GM23338 (cell line): ENCODE measurements at regions not wholly inside any gene's neighbourhood (a gene's known extent, or its start where the extent isn't known, plus 50 kb on each side); places are given as distances from the start of the nearest gene placed in this dataset.

Experiments used
- ATAC-seq: fragments of 200-7000 bp; cut with Tn5 transposase; 3 replicates; pipeline ENCODE4 v1.9.1; 2020
- DNase-seq: peaks from one replicate; pipeline ENCODE4 v3.0.0-alpha.2; 2015; ENCODE audit warnings: low spot score
- H2AFZ ChIP-seq: fragments of 200-600 bp; sonication (generic); 2 replicates; pipeline ENCODE4 v1.8.0; 2016; ENCODE audit warnings: antibody characterized with exemption, mild to moderate bottlenecking, moderate library complexity
- H3F3A ChIP-seq: fragments of 200-600 bp; sonication (generic); replicated peaks from 2 replicates; pipeline ENCODE4 v1.8.0; 2017; ENCODE audit warnings: antibody characterized with exemption, mixed run types, low read depth
- H3K27ac ChIP-seq: fragments of 200-600 bp; sonication (generic); 2 replicates; pipeline ENCODE4 v1.6.1; 2016; ENCODE audit warnings: low read depth
- H3K27me3 ChIP-seq: fragments of 200-600 bp; sonication (generic); 2 replicates; pipeline ENCODE4 v1.8.0; 2016; ENCODE audit warnings: mild to moderate bottlenecking, mixed run types, moderate library complexity; ENCODE audit not compliant: insufficient read depth
- H3K36me3 ChIP-seq: fragments of 200-600 bp; sonication (generic); 2 replicates; pipeline ENCODE4 v1.8.0; 2016; ENCODE audit warnings: mild to moderate bottlenecking; ENCODE audit not compliant: insufficient read depth
- H3K4me1 ChIP-seq: fragments of 200-600 bp; sonication (generic); 2 replicates; pipeline ENCODE4 v1.8.0; 2016; ENCODE audit warnings: mild to moderate bottlenecking, moderate library complexity; ENCODE audit not compliant: insufficient read depth
- H3K4me2 ChIP-seq: fragments of 200-600 bp; sonication (generic); 2 replicates; pipeline ENCODE4 v1.7.1; 2017; ENCODE audit warnings: mixed run types
- H3K4me3 ChIP-seq: fragments of 200-600 bp; sonication (generic); 2 replicates; pipeline ENCODE4 v1.6.1; 2016; ENCODE audit warnings: mixed run types
- H3K79me2 ChIP-seq: fragments of 200-600 bp; sonication (generic); replicated peaks from 2 replicates; pipeline ENCODE4 v1.8.0; 2017; ENCODE audit warnings: mild to moderate bottlenecking; ENCODE audit not compliant: insufficient read depth
- H3K9me2 ChIP-seq: fragments of 200-600 bp; sonication (generic); 2 replicates; pipeline ENCODE4 v1.8.0; 2017; ENCODE audit not compliant: insufficient read depth
- H4K20me1 ChIP-seq: fragments of 200-600 bp; sonication (generic); replicated peaks from 2 replicates; pipeline ENCODE4 v1.8.0; 2017; ENCODE audit warnings: mild to moderate bottlenecking; ENCODE audit not compliant: insufficient read depth
- H3K27ac Mint-ChIP-seq: 2 replicates; pipeline ENCODE4 v1.8.0; 2020; ENCODE audit warnings: inconsistent platforms, mild to moderate bottlenecking, moderate library complexity, mixed read lengths
- H3K27me3 Mint-ChIP-seq: 3 replicates; pipeline ENCODE4 v1.8.0; 2022; ENCODE audit warnings: low read depth, mild to moderate bottlenecking, moderate library complexity, mixed read lengths, inconsistent platforms; ENCODE audit not compliant: insufficient read depth, poor library complexity
- H3K36me3 Mint-ChIP-seq: 3 replicates; pipeline ENCODE4 v1.8.0; 2021; ENCODE audit warnings: low read depth, mild to moderate bottlenecking, inconsistent platforms, moderate library complexity, mixed read lengths
- H3K4me1 Mint-ChIP-seq: 3 replicates; pipeline ENCODE4 v1.8.0; 2020; ENCODE audit warnings: mild to moderate bottlenecking, inconsistent platforms, mixed read lengths
- H3K4me3 Mint-ChIP-seq: 3 replicates; pipeline ENCODE4 v1.8.0; 2021; ENCODE audit warnings: moderate library complexity, mild to moderate bottlenecking, inconsistent platforms, mixed read lengths
- H3K9me3 Mint-ChIP-seq: 3 replicates; pipeline ENCODE4 v1.8.0; 2020; ENCODE audit warnings: moderate library complexity, mild to moderate bottlenecking, inconsistent platforms, mixed read lengths
- CREB1 ChIP-seq: fragments of 250-450 bp; sonication (Bioruptor Pico); IDR thresholded peaks from 2 replicates; pipeline ENCODE4 v1.5.0; 2020; ENCODE audit warnings: low read depth, mild to moderate bottlenecking, moderate library complexity
- CTCF ChIP-seq, 2 experiments: fragments of 200-600 bp in 1 of 2; sonication (generic) in 1 of 2; conservative IDR thresholded peaks; 2 replicates each; pipeline versions ENCODE4 v1.5.1 to v1.6.1; 2016 to 2017; ENCODE audit warnings: antibody characterized with exemption in 2 of 2, low read depth in 2 of 2, mild to moderate bottlenecking in 2 of 2, moderate library complexity in 1 of 2
- ETS1 ChIP-seq: IDR thresholded peaks from 2 replicates; pipeline ENCODE4 v1.6.1; 2016; ENCODE audit warnings: antibody characterized with exemption
- EZH2 ChIP-seq: fragments of 200-600 bp; sonication (generic); IDR thresholded peaks from one replicate; pipeline ENCODE4 v1.8.0; 2017; ENCODE audit warnings: antibody characterized with exemption, mild to moderate bottlenecking, low read depth; ENCODE audit not compliant: unreplicated experiment
- EZH2phosphoT487 ChIP-seq: fragments of 200-600 bp; sonication (generic); IDR thresholded peaks from one replicate; pipeline ENCODE4 v1.8.1; 2018; ENCODE audit warnings: antibody characterized with exemption; ENCODE audit not compliant: unreplicated experiment
- JUNB ChIP-seq: IDR thresholded peaks from one replicate; pipeline ENCODE4 v1.6.1; 2016; ENCODE audit warnings: antibody characterized with exemption; ENCODE audit not compliant: unreplicated experiment
- NANOG ChIP-seq: IDR thresholded peaks from 2 replicates; pipeline ENCODE4 v1.6.1; 2016; ENCODE audit warnings: antibody characterized with exemption, borderline replicate concordance
- POLR2AphosphoS5 ChIP-seq: IDR thresholded peaks from 2 replicates; pipeline ENCODE4 v1.6.1; 2016; ENCODE audit warnings: antibody characterized with exemption, low read depth
- REST ChIP-seq: IDR thresholded peaks from one replicate; pipeline ENCODE4 v1.6.1; 2018; ENCODE audit warnings: antibody characterized with exemption; ENCODE audit not compliant: unreplicated experiment
- STAT1 ChIP-seq: IDR thresholded peaks from one replicate; pipeline ENCODE4 v1.6.1; 2016; ENCODE audit warnings: antibody characterized with exemption; ENCODE audit not compliant: unreplicated experiment
- ZNF114 ChIP-seq: fragments of 250-450 bp; sonication (Bioruptor Pico); IDR thresholded peaks from 2 replicates; pipeline ENCODE4 v1.5.0; 2020; ENCODE audit warnings: mild to moderate bottlenecking, moderate library complexity
- ZNF331 ChIP-seq: fragments of 250-450 bp; sonication (Bioruptor Pico); IDR thresholded peaks from 2 replicates; pipeline ENCODE4 v1.5.0; 2020; ENCODE audit warnings: low read depth, mild to moderate bottlenecking, moderate library complexity
- TF ChIP-seq, protein P1 (sequence below): fragments of 250-450 bp; sonication (Bioruptor Pico); IDR thresholded peaks from 2 replicates; pipeline ENCODE4 v1.5.0; 2020; ENCODE audit warnings: mild to moderate bottlenecking, moderate library complexity

- peaks cover 2% of the 10 kb centered on the region for H3K27me3 Mint-ChIP-seq
Observed at GRCh38 chr3:23657647-23658046, 148.1 kb upstream of the UBE2E1 start.

More at GRCh38 chr3:23657647-23658046, 148.1 kb upstream of the UBE2E1 start:
- Mint-ChIP-seq H3K36me3 (peaks cover 8% of the 10 kb centered on the region; the same call in 2 of the 3 replicates), H3K27ac (no peak overlapping the region), H3K4me3 (no peak overlapping the region), H3K9me3 (peaks cover 10% of the 10 kb centered on the region), H3K4me1 (peaks cover 5% of the 10 kb centered on the region; the same call in 1 of the 3 replicates)
- H3K27ac ChIP-seq: no peak overlapping the region
- no peak overlapping the region for H3K4me2 ChIP-seq
- ATAC-seq (no peak), DNase-seq (no peak)
- TF ChIP-seq ETS1: no peak
- TF ChIP-seq, protein P1, sequence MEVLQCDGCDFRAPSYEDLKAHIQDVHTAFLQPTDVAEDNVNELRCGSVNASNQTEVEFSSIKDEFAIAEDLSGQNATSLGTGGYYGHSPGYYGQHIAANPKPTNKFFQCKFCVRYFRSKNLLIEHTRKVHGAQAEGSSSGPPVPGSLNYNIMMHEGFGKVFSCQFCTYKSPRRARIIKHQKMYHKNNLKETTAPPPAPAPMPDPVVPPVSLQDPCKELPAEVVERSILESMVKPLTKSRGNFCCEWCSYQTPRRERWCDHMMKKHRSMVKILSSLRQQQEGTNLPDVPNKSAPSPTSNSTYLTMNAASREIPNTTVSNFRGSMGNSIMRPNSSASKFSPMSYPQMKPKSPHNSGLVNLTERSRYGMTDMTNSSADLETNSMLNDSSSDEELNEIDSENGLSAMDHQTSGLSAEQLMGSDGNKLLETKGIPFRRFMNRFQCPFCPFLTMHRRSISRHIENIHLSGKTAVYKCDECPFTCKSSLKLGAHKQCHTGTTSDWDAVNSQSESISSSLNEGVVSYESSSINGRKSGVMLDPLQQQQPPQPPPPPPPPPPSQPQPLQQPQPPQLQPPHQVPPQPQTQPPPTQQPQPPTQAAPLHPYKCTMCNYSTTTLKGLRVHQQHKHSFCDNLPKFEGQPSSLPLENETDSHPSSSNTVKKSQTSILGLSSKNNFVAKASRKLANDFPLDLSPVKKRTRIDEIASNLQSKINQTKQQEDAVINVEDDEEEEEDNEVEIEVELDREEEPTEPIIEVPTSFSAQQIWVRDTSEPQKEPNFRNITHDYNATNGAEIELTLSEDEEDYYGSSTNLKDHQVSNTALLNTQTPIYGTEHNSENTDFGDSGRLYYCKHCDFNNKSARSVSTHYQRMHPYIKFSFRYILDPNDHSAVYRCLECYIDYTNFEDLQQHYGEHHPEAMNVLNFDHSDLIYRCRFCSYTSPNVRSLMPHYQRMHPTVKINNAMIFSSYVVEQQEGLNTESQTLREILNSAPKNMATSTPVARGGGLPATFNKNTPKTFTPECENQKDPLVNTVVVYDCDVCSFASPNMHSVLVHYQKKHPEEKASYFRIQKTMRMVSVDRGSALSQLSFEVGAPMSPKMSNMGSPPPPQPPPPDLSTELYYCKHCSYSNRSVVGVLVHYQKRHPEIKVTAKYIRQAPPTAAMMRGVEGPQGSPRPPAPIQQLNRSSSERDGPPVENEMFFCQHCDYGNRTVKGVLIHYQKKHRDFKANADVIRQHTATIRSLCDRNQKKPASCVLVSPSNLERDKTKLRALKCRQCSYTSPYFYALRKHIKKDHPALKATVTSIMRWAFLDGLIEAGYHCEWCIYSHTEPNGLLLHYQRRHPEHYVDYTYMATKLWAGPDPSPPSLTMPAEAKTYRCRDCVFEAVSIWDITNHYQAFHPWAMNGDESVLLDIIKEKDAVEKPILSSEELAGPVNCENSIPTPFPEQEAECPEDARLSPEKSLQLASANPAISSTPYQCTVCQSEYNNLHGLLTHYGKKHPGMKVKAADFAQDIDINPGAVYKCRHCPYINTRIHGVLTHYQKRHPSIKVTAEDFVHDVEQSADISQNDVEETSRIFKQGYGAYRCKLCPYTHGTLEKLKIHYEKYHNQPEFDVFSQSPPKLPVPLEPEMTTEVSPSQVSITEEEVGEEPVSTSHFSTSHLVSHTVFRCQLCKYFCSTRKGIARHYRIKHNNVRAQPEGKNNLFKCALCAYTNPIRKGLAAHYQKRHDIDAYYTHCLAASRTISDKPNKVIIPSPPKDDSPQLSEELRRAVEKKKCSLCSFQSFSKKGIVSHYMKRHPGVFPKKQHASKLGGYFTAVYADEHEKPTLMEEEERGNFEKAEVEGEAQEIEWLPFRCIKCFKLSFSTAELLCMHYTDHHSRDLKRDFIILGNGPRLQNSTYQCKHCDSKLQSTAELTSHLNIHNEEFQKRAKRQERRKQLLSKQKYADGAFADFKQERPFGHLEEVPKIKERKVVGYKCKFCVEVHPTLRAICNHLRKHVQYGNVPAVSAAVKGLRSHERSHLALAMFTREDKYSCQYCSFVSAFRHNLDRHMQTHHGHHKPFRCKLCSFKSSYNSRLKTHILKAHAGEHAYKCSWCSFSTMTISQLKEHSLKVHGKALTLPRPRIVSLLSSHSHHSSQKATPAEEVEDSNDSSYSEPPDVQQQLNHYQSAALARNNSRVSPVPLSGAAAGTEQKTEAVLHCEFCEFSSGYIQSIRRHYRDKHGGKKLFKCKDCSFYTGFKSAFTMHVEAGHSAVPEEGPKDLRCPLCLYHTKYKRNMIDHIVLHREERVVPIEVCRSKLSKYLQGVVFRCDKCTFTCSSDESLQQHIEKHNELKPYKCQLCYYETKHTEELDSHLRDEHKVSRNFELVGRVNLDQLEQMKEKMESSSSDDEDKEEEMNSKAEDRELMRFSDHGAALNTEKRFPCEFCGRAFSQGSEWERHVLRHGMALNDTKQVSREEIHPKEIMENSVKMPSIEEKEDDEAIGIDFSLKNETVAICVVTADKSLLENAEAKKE: no peak
- no peak for TF ChIP-seq EZH2phosphoT487
- no peak for TF ChIP-seq ZNF114
- TF ChIP-seq REST: no peak
- TF ChIP-seq EZH2: no peak
- no peak for TF ChIP-seq POLR2AphosphoS5
- TF ChIP-seq CTCF (conservative IDR thresholded peaks at IDR 0.05; ENCODE audit: low read depth in 2 of 2): no peak
- TF ChIP-seq CREB1 (CRISPR knock-in tag): no peak
- TF ChIP-seq JUNB: no peak
- no peak for TF ChIP-seq STAT1
- TF ChIP-seq ZNF331: no peak
- TF ChIP-seq NANOG: no peak
- H4K20me1 ChIP-seq: no peaks in the 10 kb centered on the region
- 0 out of 2 replicates have a peak, but pooled peaks cover 7% of the 10 kb centered on the region for H3K9me2 ChIP-seq
- H3K4me1 ChIP-seq: 0 out of 2 replicates have a peak, but pooled peaks cover 3% of the 10 kb centered on the region
- H3K4me3 ChIP-seq: no peak overlapping the region
- H3F3A ChIP-seq: no peaks in the 10 kb centered on the region
- no peaks in the 10 kb centered on the region; the same call in 1 of the 2 replicates for H3K36me3 ChIP-seq
- no peak overlapping the region for H2AFZ ChIP-seq
- no peaks in the 10 kb centered on the region for H3K79me2 ChIP-seq
- H3K27me3 ChIP-seq: no peaks in the 10 kb centered on the region
